HEK293 (cell line): ENCODE measurements at regions not wholly inside any gene's neighbourhood (a gene's known extent, or its start where the extent isn't known, plus 50 kb on each side); places are given as distances from the start of the nearest gene placed in this dataset.

Experiments used
- CTCF ChIP-seq: fragments of 450-650 bp; formaldehyde crosslinking; IDR thresholded peaks from 2 replicates; pipeline ENCODE4 v1.5.1; 2016; ENCODE audit warnings: missing biosample characterization, missing genetic modification characterization
- HOXC10 ChIP-seq: sonication (generic); formaldehyde crosslinking; IDR thresholded peaks from 2 replicates; pipeline ENCODE4 v1.8.1; 2023; ENCODE audit warnings: mild to moderate bottlenecking, missing genetic modification reagents
- MYNN ChIP-seq: fragments of 450-650 bp; formaldehyde crosslinking; IDR thresholded peaks from 2 replicates; pipeline ENCODE4 v1.5.1; 2016; ENCODE audit warnings: missing biosample characterization, missing genetic modification characterization, borderline replicate concordance
- SP3 ChIP-seq: fragments of 450-650 bp; formaldehyde crosslinking; IDR thresholded peaks from 2 replicates; pipeline ENCODE4 v1.5.1; 2016; ENCODE audit warnings: missing biosample characterization, missing genetic modification characterization
- ZNF26 ChIP-seq: fragments of 450-650 bp; formaldehyde crosslinking; IDR thresholded peaks from 2 replicates; pipeline ENCODE4 v1.5.1; 2016; ENCODE audit warnings: missing biosample characterization, missing genetic modification characterization
- ZNF518A ChIP-seq: fragments of 450-650 bp; formaldehyde crosslinking; conservative IDR thresholded peaks from 2 replicates; pipeline ENCODE4 v1.5.1; 2016; ENCODE audit warnings: low read depth, missing biosample characterization, missing genetic modification characterization
- ZNF561 ChIP-seq: fragments of 450-650 bp; IDR thresholded peaks from 2 replicates; pipeline ENCODE4 v1.5.1; 2018; ENCODE audit warnings: missing biosample characterization, missing genetic modification characterization, borderline replicate concordance
- ZNF645 ChIP-seq: fragments of 450-650 bp; formaldehyde crosslinking; IDR thresholded peaks from 2 replicates; pipeline ENCODE4; 2016; ENCODE audit warnings: missing biosample characterization, missing genetic modification characterization

GRCh38 chrX:139167282-139167681, 363.3 kb upstream of the F9 start:
- TF ChIP-seq ZNF518A: no peak
- TF ChIP-seq MYNN (tag by site-specific recombination): no peak
- TF ChIP-seq CTCF (tag by site-specific recombination): no peak
- no peak for TF ChIP-seq ZNF26
- no peak for TF ChIP-seq HOXC10 (CRISPR knock-in tag)
- TF ChIP-seq SP3 (tag by site-specific recombination): no peak
- TF ChIP-seq ZNF561: no peak
- TF ChIP-seq ZNF645: no peak
